Hepatocyte (in vitro differentiated cells): ENCODE measurements at regions not wholly inside any gene's neighbourhood (a gene's known extent, or its start where the extent isn't known, plus 50 kb on each side); places are given as distances from the start of the nearest gene placed in this dataset.

Experiments used
- DNase-seq: peaks from one replicate; pipeline ENCODE4 v3.0.0-alpha.2; 2016; ENCODE audit warnings: low spot score
- H2AFZ ChIP-seq: fragments of 200-600 bp; sonication (generic); 2 replicates; pipeline ENCODE4 v1.6.0; 2016; ENCODE audit warnings: antibody characterized with exemption, mild to moderate bottlenecking
- H3K27ac ChIP-seq: fragments of 200-600 bp; sonication (generic); 2 replicates; pipeline ENCODE4 v1.5.1; 2016; ENCODE audit warnings: mild to moderate bottlenecking
- H3K27me3 ChIP-seq: fragments of 200-600 bp; sonication (generic); 2 replicates; pipeline ENCODE4 v1.6.1; 2016
- H3K36me3 ChIP-seq: fragments of 200-600 bp; sonication (generic); replicated peaks from 2 replicates; pipeline ENCODE4 v1.5.1; 2016; ENCODE audit warnings: low read depth; ENCODE audit not compliant: insufficient read depth
- H3K4me1 ChIP-seq: fragments of 200-600 bp; sonication (generic); 2 replicates; pipeline ENCODE4 v1.5.1; 2016; ENCODE audit warnings: mild to moderate bottlenecking, moderate library complexity; ENCODE audit not compliant: insufficient read depth
- H3K4me2 ChIP-seq: fragments of 200-600 bp; sonication (generic); 2 replicates; pipeline ENCODE4 v1.6.0; 2016
- H3K4me3 ChIP-seq: fragments of 200-600 bp; sonication (generic); 2 replicates; pipeline ENCODE4 v1.5.1; 2016; ENCODE audit warnings: mild to moderate bottlenecking
- H3K79me2 ChIP-seq: fragments of 200-600 bp; sonication (generic); 2 replicates; pipeline ENCODE4 v1.6.0; 2017; ENCODE audit warnings: mild to moderate bottlenecking
- H3K9me2 ChIP-seq: fragments of 200-600 bp; sonication (generic); replicated peaks from 2 replicates; pipeline ENCODE4 v1.6.0; 2017; ENCODE audit warnings: mild to moderate bottlenecking; ENCODE audit not compliant: insufficient read depth
- H3K9me3 ChIP-seq: fragments of 200-600 bp; sonication (generic); 2 replicates; pipeline ENCODE4 v1.5.1; 2016; ENCODE audit warnings: low read depth, mild to moderate bottlenecking
- H4K20me1 ChIP-seq: fragments of 200-600 bp; sonication (generic); 2 replicates; pipeline ENCODE4 v1.6.0; 2016; ENCODE audit warnings: mild to moderate bottlenecking; ENCODE audit not compliant: insufficient read depth, poor library complexity, severe bottlenecking
- EZH2 ChIP-seq: fragments of 200-600 bp; sonication (generic); IDR thresholded peaks from 2 replicates; pipeline ENCODE4 v1.6.1; 2016; ENCODE audit warnings: antibody characterized with exemption, mild to moderate bottlenecking, borderline replicate concordance
- EZH2phosphoT487 ChIP-seq: fragments of 200-600 bp; sonication (generic); IDR thresholded peaks from one replicate; pipeline ENCODE4 v1.6.1; 2018; ENCODE audit warnings: antibody characterized with exemption, mild to moderate bottlenecking, low read depth, moderate library complexity; ENCODE audit not compliant: unreplicated experiment, severe bottlenecking
- WGBS: methylation state at CpG from one replicate; pipeline ENCODE4 v1.1.6; 2016; ENCODE audit warnings: low lambda C conversion rate; ENCODE audit errors: missing lambda C conversion rate; 5-methylcytosine and 5-hydroxymethylcytosine counted together
- TF ChIP-seq, protein P1 (sequence below): fragments of 200-600 bp; sonication (generic); IDR thresholded peaks from 2 replicates; pipeline ENCODE4 v1.5.1; 2016; ENCODE audit warnings: antibody characterized with exemption, mild to moderate bottlenecking; ENCODE audit not compliant: poor library complexity

- H3K4me2 ChIP-seq: no peak overlapping the region
- no peaks in the 10 kb centered on the region for H3K4me1 ChIP-seq
- no peaks in the 10 kb centered on the region for H4K20me1 ChIP-seq
- H3K9me3 ChIP-seq: no peaks in the 10 kb centered on the region
- TF ChIP-seq EZH2phosphoT487: no peak
- no peak for TF ChIP-seq EZH2
- TF ChIP-seq, protein P1, sequence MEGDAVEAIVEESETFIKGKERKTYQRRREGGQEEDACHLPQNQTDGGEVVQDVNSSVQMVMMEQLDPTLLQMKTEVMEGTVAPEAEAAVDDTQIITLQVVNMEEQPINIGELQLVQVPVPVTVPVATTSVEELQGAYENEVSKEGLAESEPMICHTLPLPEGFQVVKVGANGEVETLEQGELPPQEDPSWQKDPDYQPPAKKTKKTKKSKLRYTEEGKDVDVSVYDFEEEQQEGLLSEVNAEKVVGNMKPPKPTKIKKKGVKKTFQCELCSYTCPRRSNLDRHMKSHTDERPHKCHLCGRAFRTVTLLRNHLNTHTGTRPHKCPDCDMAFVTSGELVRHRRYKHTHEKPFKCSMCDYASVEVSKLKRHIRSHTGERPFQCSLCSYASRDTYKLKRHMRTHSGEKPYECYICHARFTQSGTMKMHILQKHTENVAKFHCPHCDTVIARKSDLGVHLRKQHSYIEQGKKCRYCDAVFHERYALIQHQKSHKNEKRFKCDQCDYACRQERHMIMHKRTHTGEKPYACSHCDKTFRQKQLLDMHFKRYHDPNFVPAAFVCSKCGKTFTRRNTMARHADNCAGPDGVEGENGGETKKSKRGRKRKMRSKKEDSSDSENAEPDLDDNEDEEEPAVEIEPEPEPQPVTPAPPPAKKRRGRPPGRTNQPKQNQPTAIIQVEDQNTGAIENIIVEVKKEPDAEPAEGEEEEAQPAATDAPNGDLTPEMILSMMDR: no peak
- no peaks in the 10 kb centered on the region for H3K9me2 ChIP-seq
- no peaks in the 10 kb centered on the region for H3K27me3 ChIP-seq
- H3K36me3 ChIP-seq: no peaks in the 10 kb centered on the region
- WGBS: 79% methylated on average over 2 of the region's 2 CpGs
- H2AFZ ChIP-seq: no peak overlapping the region
- H3K27ac ChIP-seq: no peak overlapping the region
- no peak overlapping the region for H3K4me3 ChIP-seq
- no peak for DNase-seq
- H3K79me2 ChIP-seq: no peaks in the 10 kb centered on the region
Observed at GRCh38 chr9:26579056-26579455, 313.5 kb downstream of the CAAP1 start.

DNA sequence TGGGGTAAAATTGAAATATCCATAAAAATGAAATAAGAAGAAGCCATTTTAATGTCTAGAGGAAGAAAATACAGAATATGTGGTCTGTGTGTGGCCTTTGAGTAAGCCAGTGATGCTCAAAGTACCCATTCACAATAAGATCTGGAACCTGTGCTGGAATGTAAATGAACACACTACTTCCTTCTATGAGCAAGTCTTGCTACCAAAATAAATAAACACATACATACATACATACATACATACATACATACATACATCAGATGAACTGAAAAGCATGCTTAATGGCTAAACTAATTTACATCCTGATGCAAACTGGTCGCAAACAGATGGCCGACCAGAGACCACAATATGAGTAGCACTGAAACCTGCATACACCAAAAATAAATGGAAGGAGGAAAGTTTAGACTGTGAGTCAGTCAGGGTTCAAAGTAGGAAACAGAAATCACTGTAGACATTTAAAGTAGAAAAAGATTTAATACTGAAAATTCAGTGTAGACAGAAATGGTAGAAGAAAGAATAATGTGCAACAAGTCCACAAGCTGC, 317.6 kb downstream of the CAAP1 start:
- no peaks in the 10 kb centered on the region for H3K79me2 ChIP-seq
- 92% methylated on average over 2 of the region's 2 CpGs for WGBS
- no peak overlapping the region for H3K27ac ChIP-seq
- H2AFZ ChIP-seq: no peak overlapping the region
- H4K20me1 ChIP-seq: no peaks in the 10 kb centered on the region
- no peak for DNase-seq
- no peaks in the 10 kb centered on the region for H3K36me3 ChIP-seq
- no peaks in the 10 kb centered on the region for H3K9me2 ChIP-seq
- no peak overlapping the region for H3K4me2 ChIP-seq
- no peaks in the 10 kb centered on the region for H3K27me3 ChIP-seq
- H3K4me1 ChIP-seq: no peaks in the 10 kb centered on the region
- no peak overlapping the region for H3K4me3 ChIP-seq
- TF ChIP-seq EZH2: no peak
- TF ChIP-seq, protein P1: no peak
- TF ChIP-seq EZH2phosphoT487: no peak
- no peaks in the 10 kb centered on the region for H3K9me3 ChIP-seq

DNA sequence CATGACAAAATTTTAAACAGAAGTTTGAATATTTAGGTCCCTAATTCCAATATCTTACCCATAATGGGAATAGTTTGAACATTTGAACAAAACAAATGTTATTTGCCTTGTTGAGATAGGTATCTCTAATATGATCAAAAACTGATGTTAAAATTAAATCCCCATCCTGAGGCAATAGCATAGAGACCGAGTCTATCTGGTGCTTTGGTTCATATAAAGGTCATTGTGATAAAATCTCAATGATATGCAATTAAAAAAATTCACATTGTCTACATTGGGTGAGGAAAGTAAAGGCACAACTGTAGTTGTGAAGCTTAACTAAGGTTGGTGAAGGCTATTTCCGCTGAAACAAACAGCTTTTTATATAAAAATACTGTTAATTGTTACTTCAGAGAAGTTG, 318.3 kb downstream of the CAAP1 start:
- no peaks in the 10 kb centered on the region for H3K27me3 ChIP-seq
- H4K20me1 ChIP-seq: no peaks in the 10 kb centered on the region
- TF ChIP-seq EZH2phosphoT487 (no peak), EZH2 (no peak)
- TF ChIP-seq, protein P1: no peak
- 87% methylated on average over 2 of the region's 2 CpGs for WGBS
- H3K36me3 ChIP-seq: no peaks in the 10 kb centered on the region
- H3K79me2 ChIP-seq: no peaks in the 10 kb centered on the region
- no peaks in the 10 kb centered on the region for H3K4me1 ChIP-seq
- no peak overlapping the region for H3K4me2 ChIP-seq
- no peak overlapping the region for H3K27ac ChIP-seq
- no peaks in the 10 kb centered on the region for H3K9me3 ChIP-seq
- no peak for DNase-seq
- no peak overlapping the region for H3K4me3 ChIP-seq
- no peaks in the 10 kb centered on the region for H3K9me2 ChIP-seq
- no peak overlapping the region for H2AFZ ChIP-seq

- no peak overlapping the region for H2AFZ ChIP-seq
- H3K9me3 ChIP-seq: no peaks in the 10 kb centered on the region
- H3K79me2 ChIP-seq: no peaks in the 10 kb centered on the region
- no peaks in the 10 kb centered on the region for H3K9me2 ChIP-seq
- no peaks in the 10 kb centered on the region for H3K36me3 ChIP-seq
- no peak for DNase-seq
- no peak overlapping the region for H3K4me3 ChIP-seq
- no peaks in the 10 kb centered on the region for H4K20me1 ChIP-seq
- no peaks in the 10 kb centered on the region for H3K27me3 ChIP-seq
- H3K4me1 ChIP-seq: no peaks in the 10 kb centered on the region
- H3K27ac ChIP-seq: no peak overlapping the region
- WGBS: 91% methylated on average over 2 of the region's 2 CpGs
- TF ChIP-seq, protein P1: no peak
- TF ChIP-seq EZH2phosphoT487: no peak
- no peak for TF ChIP-seq EZH2
- no peak overlapping the region for H3K4me2 ChIP-seq
Observed at GRCh38 chr9:26567976-26568375, 324.6 kb downstream of the CAAP1 start.
